Fibroblast of peridontal ligament (primary cell): ENCODE measurements at regions not wholly inside any gene's neighbourhood (a gene's known extent, or its start where the extent isn't known, plus 50 kb on each side); places are given as distances from the start of the nearest gene placed in this dataset.

ENCODE experiments used
- DNase-seq: peaks from one replicate; pipeline ENCODE4 v3.0.0-alpha.2; 2010; ENCODE audit errors: extremely low read depth

DNA sequence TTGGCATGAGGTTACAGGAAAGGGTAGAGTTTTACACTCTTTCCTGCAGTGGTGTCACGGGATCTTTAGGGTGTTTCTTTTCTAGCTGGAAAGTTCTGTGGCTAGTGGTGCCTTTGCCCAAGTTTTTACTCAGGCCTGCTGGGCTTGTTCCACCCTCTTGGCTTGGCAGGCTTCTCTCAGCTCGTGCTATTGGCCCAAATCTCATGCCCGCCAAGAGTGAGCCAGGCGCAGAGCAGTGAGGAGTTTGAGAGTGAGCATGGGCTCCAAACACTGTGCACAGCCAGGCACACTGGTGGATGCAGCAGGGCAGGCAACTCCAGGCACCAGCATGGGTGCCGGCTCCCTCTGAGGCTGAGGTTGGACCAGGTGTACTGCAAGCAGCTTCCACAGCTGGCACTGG lies 206.5 kb downstream of the SAMD5 start:
- DNase-seq, result no peak

DNA sequence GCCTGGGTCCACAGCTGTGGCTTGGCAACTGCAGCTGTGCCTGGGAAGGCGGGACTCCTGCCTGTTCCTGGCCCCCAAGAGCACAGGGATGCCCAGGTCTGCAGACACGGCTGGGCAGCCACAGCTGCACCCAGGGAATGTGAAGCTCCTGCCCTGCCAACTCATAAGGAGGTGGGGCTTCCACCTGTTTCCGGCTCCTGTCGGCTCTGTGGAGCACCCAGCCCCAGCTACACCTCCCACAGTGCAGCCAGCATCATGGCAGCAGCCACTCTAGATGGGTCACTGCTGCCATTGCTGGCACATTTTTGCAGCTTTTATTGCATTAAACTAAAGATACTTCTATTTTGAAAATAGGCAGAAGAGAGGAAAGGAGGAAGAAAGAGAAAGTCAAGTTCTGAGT lies 207.9 kb downstream of the SAMD5 start:
- DNase-seq, result no peak

DNA sequence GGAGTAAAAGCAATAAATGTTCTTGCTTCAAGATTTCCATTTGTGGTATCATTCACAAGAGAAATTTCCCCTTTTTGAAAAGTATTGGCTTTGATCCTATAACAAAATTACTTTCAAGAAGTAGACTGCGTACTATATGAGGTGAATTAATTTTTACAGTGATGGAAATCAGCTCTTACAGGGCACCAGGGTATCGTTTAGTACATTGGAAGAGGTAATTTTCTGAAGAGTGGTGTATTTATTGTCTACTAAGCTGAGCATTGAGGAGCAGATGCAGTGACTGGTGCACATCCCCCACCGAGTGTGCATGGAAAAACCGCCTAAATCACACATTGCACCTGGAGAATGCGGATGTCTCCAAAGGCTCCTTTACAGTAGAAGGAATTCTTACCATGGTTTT lies 209.5 kb downstream of the SAMD5 start:
- DNase-seq, result no peak

DNA sequence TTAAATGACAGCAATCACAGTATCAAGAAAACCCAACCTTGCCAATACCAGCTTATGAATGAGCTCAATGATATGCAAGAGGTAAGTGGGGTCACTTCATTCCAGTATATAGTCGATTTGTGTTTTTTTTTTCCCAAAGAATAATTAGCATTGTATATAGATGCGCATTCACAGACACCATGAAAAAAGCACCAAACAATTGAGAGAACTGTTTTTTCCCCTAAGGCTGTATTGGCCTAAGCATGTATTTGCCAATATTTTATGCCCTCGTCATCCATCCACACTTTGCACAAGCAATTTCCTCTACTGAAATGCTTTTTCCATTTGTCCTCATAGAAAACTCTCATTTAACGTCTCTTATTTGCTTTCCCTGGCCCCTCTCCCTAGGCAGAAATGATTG lies 213.7 kb downstream of the SAMD5 start:
- DNase-seq, result no peak

DNA sequence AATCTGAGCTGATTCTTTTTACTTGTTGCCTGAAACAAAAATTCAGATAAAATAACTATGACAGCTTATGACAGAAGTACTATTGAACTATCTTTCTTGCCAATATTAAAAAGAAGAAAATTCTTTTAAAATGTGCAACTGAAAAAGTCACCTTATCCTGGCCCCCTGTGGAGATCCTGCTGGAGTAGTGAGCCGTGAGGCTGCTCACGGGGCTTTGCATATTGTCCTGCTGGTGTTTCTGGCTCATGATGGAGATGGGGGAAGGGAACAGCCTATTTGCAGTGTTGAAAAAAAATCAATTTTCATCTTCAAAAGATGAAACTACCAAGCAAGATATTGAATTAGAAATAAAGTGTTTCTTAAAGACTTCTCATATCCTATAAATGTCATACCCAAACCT lies 216.0 kb downstream of the SAMD5 start:
- DNase-seq, result no peak

DNA sequence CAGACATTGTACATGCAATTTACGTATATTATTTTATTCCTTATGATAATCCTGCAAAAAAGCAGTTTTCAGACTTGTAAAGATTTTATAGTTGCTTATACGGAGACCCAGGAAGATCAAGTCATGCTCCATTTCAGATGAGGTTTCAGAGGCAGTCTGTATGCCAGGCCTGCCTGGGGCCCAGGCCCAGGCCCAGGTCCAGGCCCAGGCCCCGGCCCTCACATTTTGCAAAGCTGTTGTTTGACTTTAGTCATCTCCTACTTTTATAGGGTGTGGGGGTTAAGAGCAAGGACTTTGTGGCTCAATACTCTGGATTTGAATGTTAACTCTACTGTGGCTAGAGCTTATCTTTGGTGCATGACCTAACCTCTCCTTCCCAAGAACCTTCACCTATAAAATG lies 217.9 kb downstream of the SAMD5 start:
- DNase-seq, result no peak

DNA sequence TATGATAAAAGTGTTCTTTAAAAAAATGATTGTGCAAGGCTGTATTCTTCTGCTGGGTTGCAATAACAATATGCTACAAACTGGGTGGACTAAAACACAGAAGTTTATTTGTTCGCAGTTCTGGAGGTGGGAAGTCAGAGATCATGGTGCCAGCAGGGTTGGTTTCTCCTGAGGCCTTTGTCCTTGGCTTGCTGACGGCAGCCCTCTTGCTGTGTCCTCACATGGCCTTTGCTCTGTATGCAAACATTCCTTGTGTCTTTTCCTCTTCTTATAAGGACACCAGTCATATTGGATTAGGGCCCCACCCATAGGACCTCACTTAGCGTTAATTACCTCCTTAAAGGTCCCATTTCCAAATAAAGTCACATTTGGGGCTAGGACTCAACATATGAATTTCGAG lies 220.4 kb downstream of the SAMD5 start:
- DNase-seq, result no peak

DNA sequence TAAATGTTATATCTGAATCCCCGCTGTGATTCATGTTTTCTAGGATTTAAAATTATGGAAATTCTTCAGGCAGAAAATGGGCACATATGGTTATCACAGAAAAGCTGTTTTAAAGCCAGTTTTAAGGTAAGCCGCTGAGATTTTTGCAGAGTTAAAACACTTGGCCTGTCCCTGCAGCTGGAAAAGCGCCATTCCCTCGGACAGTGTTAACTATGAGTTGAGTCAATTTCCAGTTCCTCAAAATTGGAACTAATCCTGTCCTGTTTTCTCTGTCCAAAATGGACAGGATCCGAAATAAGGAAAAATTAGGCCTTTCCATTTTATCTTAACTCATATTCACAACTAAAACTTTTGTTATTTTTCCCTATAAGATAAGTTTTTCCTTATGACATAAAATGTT lies 225.2 kb downstream of the SAMD5 start:
- no peak for DNase-seq

DNA sequence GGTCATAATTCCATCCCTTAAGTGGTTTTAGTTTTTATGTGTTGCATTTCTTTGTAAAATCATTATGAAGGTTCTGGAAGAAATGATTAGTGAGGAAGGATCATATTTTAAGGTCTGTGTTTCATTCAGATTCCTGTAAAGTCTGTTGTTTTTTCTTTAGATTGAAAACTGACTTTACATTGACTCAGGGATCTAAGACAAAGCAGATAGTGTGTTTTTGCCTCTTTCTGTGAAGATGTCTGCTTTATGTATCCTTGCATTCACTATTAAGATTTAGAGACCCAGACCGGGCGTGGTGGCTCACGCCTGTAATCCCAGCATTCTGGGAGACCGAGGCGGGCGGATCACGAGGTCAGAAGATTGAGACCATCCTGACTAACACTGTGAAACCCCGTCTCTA lies 225.7 kb downstream of the SAMD5 start:
- no peak for DNase-seq

DNA sequence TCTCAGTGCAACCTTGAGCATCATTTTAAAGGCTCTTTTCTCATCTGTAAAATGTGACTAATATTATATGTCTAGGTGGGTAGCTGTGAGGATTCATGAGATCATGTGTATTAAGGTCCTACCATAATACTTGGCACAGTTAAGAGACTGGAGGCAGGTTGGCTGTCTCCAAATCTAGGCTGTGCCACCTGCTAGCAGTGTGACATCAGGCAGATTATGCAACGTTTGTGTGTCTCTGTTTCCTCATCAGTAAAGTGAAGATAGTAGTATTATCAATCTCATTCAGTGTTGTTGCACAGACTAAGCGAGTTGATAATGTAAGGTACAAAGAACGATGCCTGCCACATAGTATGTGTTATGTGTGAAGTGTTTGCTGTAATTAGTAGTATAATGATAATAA lies 227.4 kb downstream of the SAMD5 start:
- no peak for DNase-seq

DNA sequence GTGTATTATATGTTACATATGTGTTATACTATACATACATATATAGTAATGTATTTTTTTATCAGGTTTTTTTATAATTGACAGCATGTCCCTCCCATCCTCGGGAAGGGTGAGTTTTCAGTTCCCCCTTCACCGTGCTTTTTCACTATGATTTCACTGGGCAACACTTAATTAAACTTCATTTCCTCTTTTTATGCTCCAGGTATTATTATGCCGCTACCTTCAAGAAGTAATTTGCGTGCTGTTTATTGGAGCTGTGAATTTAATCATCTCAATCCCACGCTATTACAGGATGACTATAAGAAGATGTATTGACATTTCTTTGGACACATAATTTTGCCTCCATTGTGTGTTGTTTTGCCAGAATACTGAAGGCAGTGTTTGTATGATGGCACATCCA lies 228.6 kb downstream of the SAMD5 start:
- DNase-seq, result no peak

DNA sequence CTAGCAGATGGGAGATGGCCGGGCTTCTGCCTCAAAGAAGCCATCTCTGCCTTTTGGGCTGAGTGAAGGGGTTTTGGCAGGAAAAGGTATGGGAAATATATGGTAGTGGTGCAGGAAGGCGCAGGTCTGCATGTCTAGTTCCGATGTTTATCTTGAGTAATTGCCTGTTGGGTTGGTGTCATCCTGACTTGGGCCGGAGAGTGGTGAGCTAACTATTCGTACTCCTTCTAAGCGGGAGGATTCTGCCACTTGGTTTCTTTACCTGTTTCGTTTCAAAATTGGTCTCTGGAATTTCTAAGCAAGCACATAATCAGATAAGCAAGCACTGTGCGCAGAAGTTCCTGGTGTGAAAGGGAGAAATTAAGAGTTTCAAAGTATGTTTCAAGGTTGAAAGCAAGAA lies 229.6 kb downstream of the SAMD5 start:
- DNase-seq, result no peak

DNA sequence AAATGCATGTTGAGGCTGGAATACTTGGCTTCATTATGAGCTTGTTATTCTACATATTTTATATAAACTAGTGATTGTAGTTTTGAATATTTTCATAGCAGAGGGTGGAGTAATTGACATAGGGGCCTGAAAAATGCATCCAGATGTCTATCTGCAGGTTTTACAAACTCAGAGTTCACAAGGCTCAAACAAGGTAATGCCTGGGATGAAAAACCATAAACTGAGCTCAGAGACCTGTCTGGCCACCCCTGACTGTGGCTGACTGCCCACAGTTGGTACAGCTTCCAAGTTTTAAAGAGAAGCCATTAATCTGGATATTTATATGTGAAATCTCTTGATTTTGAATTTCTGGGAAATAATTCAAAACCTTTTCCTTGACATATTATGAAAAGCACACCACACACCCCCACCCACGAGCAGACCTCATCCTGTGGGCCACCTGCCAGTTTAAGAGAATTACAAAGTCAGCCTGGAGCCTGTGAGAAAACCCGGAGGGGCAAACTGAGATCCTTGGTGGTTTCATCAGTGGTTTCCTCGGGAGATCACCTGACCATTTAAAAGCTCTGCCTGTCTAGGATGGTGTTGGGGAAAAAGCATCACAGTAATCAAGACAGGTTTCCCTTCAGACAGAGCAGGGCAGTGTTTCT lies 230.1 kb downstream of the SAMD5 start:
- DNase-seq, result peak; percentile 41

DNA sequence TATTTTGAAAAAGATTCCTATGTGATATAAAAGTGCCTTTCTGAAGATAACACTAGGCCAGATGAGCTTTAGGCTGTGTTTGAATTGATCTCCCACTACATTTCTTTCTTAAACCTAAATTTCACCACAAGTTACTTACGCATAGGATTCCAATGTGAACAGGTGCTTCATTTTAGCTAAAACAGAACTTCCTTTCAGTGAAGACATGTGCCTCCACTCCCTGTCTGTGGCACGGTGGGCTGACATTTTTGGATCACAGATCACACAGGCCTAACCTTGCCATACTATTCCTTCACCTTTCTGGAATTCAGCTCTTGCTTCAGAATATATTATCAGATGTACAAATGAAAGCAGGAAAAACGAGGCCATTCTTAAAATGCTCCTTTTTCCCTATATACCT lies 231.8 kb downstream of the SAMD5 start:
- no peak for DNase-seq

DNA sequence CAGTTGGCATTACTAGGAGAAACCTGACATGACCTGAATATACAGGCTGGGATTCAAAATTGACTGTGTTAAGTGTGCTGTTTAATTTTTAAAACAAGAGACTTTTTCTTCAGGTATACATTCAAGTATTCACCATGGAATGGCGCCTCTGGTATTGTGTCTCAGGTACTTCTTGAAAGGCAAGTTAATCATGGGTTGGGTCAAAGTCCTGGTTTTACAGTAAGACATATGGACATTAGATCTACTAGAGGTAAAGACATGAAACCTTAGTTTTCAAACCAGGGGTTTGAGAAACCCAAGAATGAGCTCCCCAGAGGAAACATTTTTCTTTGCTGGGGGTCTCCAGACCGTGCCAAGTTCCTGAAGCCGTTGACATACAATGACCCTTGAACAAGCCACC lies 232.4 kb downstream of the SAMD5 start:
- DNase-seq, result no peak

DNA sequence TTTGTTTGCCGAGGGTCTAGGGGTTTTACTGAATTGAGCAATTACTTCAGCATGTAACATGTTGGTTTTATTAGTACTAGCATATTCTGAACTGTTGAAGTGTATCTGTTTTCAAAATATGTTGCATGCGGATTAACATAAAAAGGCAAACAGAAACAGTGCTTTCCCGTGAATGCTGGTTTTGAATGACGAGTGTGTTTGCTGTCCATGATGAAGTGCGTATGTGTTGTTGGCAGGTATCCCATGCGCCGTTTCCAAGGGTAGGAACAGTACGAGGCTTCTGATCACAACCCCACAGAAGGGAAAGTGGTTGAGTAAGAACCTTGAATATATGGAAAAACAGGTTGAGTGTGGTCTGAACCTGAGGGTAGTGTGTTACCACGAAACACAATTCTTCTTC lies 232.9 kb downstream of the SAMD5 start:
- DNase-seq, result peak; percentile 78

DNA sequence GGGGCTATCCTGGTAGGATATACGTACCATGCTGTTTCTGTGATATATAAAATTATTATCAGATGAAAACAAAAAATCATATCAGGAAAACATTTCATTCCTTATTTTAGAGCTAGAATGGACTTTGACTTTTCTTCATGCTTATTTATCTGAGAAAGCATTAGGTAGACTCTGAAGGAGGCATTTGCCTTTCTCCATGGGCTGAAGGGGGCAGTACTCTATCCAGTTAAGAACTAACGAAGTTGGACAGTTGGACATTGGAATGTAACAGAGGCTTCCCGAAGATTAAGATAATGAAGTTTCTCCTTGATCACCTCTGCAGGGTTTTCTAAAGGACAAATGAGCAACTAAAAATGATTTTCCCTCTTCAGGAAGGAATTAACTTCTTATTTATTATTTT lies 233.9 kb downstream of the SAMD5 start:
- no peak for DNase-seq

DNA sequence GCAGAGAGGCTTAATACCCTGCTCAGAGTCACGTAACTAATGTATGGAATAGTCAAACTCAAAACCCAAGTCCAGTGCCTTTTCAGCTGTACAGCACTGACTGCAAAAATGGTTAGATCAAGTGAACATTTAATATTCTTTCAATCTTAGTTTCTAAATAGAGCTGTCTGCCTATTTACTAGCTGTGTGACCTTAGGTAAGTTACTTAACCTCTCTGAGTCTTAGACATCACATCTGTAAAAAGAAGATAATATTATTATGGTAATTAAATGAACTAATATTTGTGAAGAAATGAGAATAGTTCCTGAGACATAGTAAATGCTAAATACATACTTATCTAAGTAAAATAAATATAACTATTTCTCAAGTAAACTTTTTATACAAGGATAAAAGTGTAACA lies 235.5 kb downstream of the SAMD5 start:
- DNase-seq, result no peak

DNA sequence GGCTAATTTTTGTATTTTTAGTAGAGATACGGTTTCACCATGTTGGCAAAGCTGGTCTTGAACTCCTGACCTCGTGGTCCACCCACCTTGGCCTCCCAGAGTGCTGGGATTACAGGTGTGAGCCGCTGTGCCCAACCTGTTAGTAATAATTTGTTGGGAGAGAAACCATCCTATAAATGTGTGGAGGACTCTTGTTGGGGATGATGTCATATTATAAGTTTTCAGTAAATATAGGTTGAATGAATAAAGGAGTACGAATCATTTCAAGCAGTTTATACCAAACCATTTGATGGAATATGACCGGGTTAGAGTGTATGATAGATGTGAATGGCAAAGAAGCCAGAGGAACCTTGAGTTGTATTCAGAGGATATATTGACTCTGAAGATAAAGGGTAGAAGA lies 240.8 kb downstream of the SAMD5 start:
- no peak for DNase-seq

DNA sequence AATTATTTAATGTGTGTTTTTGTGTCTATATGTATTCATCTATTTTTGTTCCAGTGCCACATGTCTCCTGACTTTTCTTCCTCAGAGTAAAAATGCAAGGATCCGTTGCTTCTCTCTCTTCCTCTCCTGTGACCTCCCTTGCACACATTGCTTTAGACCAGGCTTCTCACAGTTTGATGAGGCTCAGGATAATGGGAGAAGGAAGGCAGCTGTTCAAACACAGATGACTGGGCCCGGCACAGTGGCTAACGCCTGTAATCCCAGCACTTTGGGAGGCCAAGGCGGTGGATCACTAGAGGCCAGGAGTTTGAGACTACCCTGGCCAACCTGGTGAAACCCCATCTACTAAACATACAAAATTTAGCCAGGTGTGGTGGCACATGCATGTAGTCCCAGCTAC lies 241.9 kb downstream of the SAMD5 start:
- no peak for DNase-seq

DNA sequence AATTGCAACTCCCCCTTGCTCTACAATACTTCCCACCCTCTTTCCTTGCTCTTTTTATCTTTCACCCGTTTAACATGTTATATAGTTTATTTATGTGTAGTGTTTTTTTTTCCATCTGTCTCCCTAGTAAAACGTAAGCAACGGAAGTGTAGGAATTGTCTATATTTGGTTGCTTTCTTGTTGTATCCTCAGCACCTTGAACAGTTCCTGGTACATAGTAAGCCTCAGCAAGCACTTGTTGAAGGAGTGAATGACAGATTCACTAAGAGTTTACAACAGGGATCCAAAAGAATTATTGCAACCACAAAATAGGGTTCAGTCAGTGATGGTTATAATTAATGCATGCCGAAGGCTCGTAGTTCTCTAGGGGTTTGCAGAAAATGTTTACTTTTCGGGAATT lies 242.7 kb downstream of the SAMD5 start:
- no peak for DNase-seq

DNA sequence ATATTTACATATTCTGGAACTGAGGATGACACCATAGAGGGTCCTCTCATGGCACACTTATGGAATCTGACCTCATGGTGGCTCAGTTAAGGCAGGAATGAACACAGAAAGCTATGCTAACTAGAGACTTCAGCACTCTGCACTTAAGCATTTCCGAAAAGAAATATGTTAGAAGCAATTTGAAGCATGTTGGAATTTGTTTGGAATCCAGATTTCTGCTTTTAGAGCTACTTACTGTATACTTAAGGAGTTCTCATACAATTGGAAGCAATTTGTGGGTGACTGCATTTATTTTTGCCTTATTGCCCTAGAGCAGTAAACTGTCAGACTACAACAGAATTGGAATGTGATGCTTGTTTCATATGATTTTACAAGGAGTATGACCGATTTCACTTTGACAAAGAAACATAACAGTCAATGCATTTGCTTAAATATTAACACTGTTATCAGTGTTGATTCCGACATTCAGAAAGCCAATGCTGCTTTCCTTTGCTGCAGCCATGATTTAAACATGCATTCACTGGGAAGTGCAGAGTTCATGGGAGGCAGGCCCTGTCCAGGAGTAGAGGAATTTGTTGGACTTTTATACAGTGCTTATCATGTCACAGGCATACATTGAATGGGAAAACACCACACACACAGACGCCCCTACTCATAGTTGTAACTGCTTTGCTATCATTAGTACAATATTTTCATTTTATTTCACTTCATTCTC lies 244.4 kb downstream of the SAMD5 start:
- DNase-seq, result peak; percentile 51

DNA sequence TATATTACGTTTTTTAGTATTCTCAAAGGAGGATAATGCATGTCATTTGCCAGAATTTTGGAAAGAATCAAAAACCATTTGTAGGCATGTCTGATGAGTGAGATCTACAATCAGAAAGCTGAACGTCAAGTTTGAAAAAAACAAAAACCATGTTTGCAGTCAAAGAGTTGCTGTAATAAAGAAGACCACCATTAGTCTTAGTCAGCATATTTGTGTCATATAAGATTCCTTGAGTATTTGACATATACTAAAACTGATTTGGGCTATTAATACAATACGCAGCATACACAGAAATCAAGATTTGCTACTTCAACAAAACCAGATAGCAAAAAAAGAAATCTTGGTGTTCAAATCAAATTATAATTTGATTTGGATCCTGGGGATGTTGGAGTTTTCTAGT lies 247.5 kb downstream of the SAMD5 start:
- DNase-seq, result no peak

DNA sequence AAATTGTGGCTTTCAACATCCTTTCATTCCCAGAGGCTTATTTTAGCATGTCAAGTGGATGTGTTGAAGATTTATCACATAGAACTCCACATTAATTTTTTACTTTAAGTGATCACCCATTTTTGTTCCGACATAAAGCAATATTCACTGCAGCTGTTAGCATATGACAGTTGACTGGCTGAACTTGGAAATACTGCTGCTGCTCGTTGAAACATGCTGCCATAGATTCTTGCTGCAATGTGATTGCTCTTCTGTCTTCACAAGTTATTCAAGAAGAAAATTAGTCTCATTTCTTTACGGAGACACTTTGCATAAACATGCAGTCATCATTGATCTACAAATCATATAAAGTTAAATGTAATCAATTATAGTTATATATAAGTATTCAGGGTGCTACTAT lies 248.4 kb downstream of the SAMD5 start:
- DNase-seq, result no peak
